Astrocyte (in vitro differentiated cells and primary cell): ENCODE measurements at regions not wholly inside any gene's neighbourhood (a gene's known extent, or its start where the extent isn't known, plus 50 kb on each side); places are given as distances from the start of the nearest gene placed in this dataset.

Experiments used
- EZH2 ChIP-seq: IDR thresholded peaks from 2 replicates; pipeline ENCODE4 v1.6.1; 2012; ENCODE audit warnings: mild to moderate bottlenecking, low read length, inconsistent platforms; ENCODE audit not compliant: insufficient read depth
- TF ChIP-seq, protein P1 (sequence below): IDR thresholded peaks from 2 replicates; pipeline ENCODE4 v1.5.1; 2011; ENCODE audit warnings: low read depth, mild to moderate bottlenecking, inconsistent platforms, low read length, moderate library complexity; ENCODE audit not compliant: insufficient read depth

GRCh38 chr5:53277491-53277890 lies 167.9 kb upstream of the MOCS2 start:
- TF ChIP-seq, protein P1, sequence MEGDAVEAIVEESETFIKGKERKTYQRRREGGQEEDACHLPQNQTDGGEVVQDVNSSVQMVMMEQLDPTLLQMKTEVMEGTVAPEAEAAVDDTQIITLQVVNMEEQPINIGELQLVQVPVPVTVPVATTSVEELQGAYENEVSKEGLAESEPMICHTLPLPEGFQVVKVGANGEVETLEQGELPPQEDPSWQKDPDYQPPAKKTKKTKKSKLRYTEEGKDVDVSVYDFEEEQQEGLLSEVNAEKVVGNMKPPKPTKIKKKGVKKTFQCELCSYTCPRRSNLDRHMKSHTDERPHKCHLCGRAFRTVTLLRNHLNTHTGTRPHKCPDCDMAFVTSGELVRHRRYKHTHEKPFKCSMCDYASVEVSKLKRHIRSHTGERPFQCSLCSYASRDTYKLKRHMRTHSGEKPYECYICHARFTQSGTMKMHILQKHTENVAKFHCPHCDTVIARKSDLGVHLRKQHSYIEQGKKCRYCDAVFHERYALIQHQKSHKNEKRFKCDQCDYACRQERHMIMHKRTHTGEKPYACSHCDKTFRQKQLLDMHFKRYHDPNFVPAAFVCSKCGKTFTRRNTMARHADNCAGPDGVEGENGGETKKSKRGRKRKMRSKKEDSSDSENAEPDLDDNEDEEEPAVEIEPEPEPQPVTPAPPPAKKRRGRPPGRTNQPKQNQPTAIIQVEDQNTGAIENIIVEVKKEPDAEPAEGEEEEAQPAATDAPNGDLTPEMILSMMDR = no peak
- no peak for TF ChIP-seq EZH2
